ENCODE measurements at regions not wholly inside any gene's neighbourhood (a gene's known extent, or its start where the extent isn't known, plus 50 kb on each side); places are given as distances from the start of the nearest gene placed in this dataset.

DNA sequence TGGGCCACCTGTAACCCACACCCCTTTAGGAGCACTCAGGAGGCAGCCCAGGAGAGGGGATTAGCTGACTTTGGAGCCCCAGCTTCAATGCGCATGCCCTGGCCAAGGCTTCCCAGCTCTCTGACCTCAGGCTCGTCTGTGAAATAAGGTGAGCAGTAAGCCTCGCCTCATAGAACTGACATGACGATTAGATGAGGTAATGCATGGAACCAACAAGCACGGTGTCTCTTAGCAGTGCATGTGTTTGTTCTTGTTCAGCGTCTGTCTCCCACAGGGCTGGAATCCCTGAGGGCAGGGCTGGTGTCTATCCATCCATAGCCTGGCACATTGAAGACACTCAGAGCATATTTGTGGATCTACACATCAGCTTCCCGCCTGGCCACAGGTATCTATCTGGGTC lies 415.4 kb downstream of the MN1 start:
- intact Hi-C loops (cut with DNase I, micrococcal nuclease): no loop called here
- no peak for DNase-seq
- H3K4me1 ChIP-seq (ENCODE audit: low read depth): no peaks in the 10 kb centered on the region
- H3K36me3 ChIP-seq (ENCODE audit: low read depth): no peaks in the 10 kb centered on the region
- ATAC-seq: no peak
- TF ChIP-seq, protein P1, sequence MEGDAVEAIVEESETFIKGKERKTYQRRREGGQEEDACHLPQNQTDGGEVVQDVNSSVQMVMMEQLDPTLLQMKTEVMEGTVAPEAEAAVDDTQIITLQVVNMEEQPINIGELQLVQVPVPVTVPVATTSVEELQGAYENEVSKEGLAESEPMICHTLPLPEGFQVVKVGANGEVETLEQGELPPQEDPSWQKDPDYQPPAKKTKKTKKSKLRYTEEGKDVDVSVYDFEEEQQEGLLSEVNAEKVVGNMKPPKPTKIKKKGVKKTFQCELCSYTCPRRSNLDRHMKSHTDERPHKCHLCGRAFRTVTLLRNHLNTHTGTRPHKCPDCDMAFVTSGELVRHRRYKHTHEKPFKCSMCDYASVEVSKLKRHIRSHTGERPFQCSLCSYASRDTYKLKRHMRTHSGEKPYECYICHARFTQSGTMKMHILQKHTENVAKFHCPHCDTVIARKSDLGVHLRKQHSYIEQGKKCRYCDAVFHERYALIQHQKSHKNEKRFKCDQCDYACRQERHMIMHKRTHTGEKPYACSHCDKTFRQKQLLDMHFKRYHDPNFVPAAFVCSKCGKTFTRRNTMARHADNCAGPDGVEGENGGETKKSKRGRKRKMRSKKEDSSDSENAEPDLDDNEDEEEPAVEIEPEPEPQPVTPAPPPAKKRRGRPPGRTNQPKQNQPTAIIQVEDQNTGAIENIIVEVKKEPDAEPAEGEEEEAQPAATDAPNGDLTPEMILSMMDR (IDR thresholded peaks at IDR 0.05): no peak
- no peak overlapping the region for H3K4me3 ChIP-seq
- H3K9me3 ChIP-seq: no peaks in the 10 kb centered on the region

DNA sequence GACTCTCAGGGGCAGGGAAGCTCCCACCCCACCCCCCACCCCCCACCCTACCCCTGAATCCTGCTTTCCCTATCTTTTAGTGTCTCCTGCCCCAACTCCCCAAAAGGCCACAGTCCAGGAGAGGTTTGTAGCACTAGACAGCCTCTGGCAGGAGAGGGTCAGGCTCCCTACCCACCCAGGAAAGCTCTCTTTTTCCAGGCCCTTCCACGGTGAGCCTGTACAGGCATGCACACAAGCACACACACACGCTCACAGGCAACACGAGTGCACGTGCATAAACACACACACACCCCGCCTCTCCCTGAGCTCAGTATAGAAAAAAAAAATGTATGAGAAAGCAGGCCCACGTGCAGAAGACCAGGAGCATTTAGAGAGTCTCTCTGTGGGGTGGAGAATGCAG lies 414.0 kb downstream of the MN1 start:
- Histone ChIP-seq H3K4me3 (no peak overlapping the region), H3K4me1 (ENCODE audit: low read depth) (no peaks in the 10 kb centered on the region), H3K36me3 (ENCODE audit: low read depth) (no peaks in the 10 kb centered on the region), H3K9me3 (no peaks in the 10 kb centered on the region)
- intact Hi-C loops (cut with DNase I, micrococcal nuclease): no loop called here
- TF ChIP-seq, protein P1 (IDR thresholded peaks at IDR 0.05): no peak
- ATAC-seq (no peak), DNase-seq (no peak)

DNA sequence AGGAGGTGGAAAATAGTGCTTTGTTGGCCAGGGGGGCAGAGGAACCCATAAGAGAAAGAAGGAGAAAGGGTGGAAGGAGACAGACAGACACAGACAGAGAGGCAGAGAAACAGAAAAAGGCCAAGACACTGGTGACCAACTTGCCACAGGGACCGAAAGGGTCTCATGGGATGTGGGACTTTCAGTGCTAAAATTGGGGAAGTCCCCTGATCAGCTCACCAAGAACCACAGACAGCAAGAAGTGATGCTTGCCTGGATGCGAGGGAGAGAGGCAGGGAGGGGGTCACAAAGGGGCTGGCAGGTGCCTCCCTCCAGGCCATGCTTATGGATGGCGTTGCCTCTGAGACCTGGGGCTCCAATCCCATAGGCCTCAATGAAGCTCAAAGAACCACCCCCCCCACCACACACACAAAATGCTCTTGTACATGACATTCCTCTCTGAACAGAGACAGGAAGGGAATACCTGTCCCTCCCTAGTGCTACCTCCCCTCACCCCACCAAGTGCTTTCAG lies 413.4 kb downstream of the MN1 start:
- no peaks in the 10 kb centered on the region for H3K9me3 ChIP-seq
- no peak overlapping the region for H3K4me3 ChIP-seq
- intact Hi-C loops (cut with DNase I, micrococcal nuclease): no loop called here
- TF ChIP-seq, protein P1 (IDR thresholded peaks at IDR 0.05): no peak
- no peaks in the 10 kb centered on the region for H3K36me3 ChIP-seq (ENCODE audit: low read depth)
- no peak for DNase-seq
- H3K4me1 ChIP-seq (ENCODE audit: low read depth): no peaks in the 10 kb centered on the region
- ATAC-seq: no peak

DNA sequence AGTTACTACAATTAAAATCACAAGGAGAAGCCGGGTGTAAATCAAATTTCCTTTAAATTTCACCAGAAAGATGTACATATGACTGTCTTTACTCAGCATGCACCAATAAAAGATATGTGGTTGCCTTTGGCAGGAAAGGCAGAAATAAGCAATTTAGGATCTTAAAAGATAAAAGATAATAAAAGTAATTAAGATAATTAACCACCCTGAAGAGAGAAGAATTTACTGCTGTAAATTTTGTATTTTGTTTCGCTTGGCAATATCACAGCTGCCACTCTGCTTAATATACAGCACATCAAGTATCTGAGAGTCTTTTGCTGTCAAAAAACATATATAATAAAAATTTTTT lies 411.9 kb downstream of the MN1 start:
- no peak overlapping the region for H3K4me3 ChIP-seq
- intact Hi-C loops (cut with DNase I, micrococcal nuclease): no loop called here
- DNase-seq: no peak
- H3K9me3 ChIP-seq: no peaks in the 10 kb centered on the region
- ATAC-seq: no peak
- no peaks in the 10 kb centered on the region for H3K36me3 ChIP-seq (ENCODE audit: low read depth)
- H3K4me1 ChIP-seq (ENCODE audit: low read depth): no peaks in the 10 kb centered on the region
- TF ChIP-seq, protein P1 (IDR thresholded peaks at IDR 0.05): no peak

DNA sequence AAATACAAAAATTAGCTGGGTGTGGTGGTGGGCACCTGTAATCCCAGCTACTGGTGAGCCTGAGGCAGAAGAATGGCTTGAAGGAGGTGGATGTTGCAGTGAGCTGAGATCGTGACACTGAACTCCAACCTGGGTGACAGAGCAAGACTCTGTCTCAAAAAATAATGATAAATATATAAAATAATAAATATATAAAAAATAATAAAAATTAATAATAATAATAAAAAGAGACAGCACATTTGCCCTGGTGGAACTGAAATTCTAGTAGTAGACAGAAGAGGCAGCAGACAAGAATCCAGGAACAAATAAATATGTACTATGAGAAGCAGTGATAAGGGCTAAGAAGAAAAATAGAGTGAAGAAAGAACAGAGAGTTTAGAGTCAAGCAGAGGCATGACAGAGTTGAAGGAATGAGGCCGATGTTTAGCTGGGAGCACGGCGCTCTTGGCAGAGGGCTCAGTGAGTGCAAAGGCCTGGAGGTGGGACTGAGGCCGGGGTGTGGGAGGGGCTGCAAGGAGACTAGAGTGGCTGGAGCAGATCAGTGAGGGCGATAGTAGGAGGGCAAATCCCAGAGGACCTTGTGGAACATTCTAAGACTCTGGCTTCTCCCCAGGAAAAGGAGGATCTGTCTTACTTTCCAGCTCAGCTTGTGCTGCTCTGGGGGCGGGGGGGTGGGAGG lies 410.3 kb downstream of the MN1 start:
- TF ChIP-seq, protein P1 (IDR thresholded peaks at IDR 0.05): no peak
- intact Hi-C loops (cut with DNase I, micrococcal nuclease): no loop called here
- no peaks in the 10 kb centered on the region for H3K36me3 ChIP-seq (ENCODE audit: low read depth)
- H3K9me3 ChIP-seq: no peaks in the 10 kb centered on the region
- H3K4me3 ChIP-seq: no peak overlapping the region
- no peak for ATAC-seq
- no peak for DNase-seq
- no peaks in the 10 kb centered on the region for H3K4me1 ChIP-seq (ENCODE audit: low read depth)

DNA sequence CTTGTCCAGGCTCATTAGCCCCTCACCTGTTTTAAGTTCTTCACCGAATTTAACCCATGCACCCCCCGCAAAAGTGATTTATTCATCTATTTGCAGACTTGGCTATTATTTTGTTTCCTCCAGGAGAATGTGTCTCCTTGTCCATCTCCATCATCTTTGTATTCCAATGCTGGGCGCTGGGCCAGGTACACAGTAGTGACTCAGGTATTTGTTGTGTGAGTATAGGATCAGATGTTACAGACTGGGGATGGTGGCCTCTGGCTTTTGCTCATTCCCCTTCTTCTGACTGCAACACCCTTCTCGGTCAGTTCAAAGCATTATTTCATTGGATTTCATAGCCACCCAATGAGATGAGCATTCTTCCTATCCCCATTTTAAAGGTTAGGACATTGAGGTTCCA lies 408.2 kb downstream of the MN1 start:
- H3K4me3 ChIP-seq: no peak overlapping the region
- H3K9me3 ChIP-seq: no peaks in the 10 kb centered on the region
- TF ChIP-seq, protein P1 (IDR thresholded peaks at IDR 0.05): no peak
- intact Hi-C loops (cut with DNase I, micrococcal nuclease): no loop called here
- no peaks in the 10 kb centered on the region for H3K36me3 ChIP-seq (ENCODE audit: low read depth)
- DNase-seq: no peak
- no peaks in the 10 kb centered on the region for H3K4me1 ChIP-seq (ENCODE audit: low read depth)
- no peak for ATAC-seq
